NCI-H2029 treated with DMSO at 0.1 percent for 48 hours (cell line): ENCODE measurements at regions not wholly inside any gene's neighbourhood (a gene's known extent, or its start where the extent isn't known, plus 50 kb on each side); places are given as distances from the start of the nearest gene placed in this dataset.
"Not testable (repeated sequence)": the region's sequence is repeated elsewhere in the genome, so short reads cannot be mapped to it uniquely, and the experiment has no call there.

Experiments
- DNase-seq: peaks from one replicate; lab custom pipeline; 2025; lab: John Stamatoyannopoulos, UW

DNA sequence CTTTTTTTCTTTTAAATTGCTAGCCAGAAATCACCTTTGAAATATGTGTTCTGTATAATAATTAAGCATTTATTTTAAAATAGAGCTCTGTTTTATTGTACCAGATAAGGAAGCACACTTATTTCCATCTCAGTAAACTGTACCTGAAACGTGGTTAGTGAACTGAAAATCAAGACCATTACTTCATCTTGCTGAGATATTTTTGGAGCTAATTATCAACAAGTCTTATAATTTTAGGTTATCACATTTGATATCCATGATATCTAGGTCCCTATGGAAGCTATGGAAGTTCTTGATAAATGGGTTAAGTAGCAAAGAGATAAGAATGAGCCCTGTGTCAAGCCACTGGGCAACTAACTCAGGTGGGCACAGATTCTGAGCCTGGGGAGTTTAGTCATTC, 187.2 kb downstream of the NFKBIZ start:
- DNase-seq = no peak

DNA sequence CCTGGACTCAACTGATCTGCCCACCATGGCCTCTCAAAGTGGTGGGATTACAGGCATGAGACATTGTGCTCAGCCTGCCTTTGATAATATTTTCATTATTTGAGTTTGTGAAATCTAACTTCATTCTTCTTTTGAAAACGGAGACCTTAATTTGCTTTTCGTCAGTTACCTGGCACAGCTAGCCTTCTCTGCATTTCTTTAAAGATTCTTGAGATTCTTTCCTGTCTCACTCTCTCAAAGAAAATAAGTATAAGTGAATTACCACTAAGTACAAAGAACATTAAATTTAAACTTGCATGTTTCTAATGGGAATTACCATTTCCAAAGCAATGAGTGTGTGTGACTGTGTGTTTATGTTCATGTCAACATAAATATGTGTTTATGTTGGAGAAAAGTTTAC, 187.9 kb downstream of the NFKBIZ start:
- no peak for DNase-seq

- no peak for DNase-seq
These were observed 188.5 kb downstream of the NFKBIZ start for GRCh38 chr3:102037791-102038190.

GRCh38 chr3:102038477-102039142, 189.3 kb downstream of the NFKBIZ start:
- DNase-seq = no peak

DNA sequence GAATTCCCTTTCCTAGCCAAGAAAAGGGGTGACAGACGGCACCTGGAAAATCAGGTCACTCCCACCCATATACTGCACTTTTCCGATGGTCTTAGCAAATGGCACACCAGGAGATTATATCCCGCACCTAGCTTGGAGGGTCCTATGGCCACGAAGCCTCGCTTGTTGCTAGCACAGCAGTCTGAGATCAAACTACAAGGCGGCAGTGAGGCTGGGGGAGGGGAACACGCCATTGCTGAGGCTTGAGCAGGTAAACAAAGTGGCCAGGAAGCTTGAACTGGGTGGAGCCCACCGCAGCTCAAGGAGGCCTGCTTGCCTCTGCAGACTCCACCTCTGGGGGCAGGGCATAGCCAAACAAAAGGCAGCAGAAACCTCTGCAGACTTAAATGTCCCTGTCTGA, 190.8 kb downstream of the NFKBIZ start:
- not testable (repeated sequence) for DNase-seq

GRCh38 chr3:102053375-102053989, 204.2 kb downstream of the NFKBIZ start:
- DNase-seq = no peak

GRCh38 chr3:102054543-102055080, 205.3 kb downstream of the NFKBIZ start:
- no peak for DNase-seq

- DNase-seq = no peak
These were observed 208.6 kb downstream of the NFKBIZ start for GRCh38 chr3:102057781-102058421.

DNA sequence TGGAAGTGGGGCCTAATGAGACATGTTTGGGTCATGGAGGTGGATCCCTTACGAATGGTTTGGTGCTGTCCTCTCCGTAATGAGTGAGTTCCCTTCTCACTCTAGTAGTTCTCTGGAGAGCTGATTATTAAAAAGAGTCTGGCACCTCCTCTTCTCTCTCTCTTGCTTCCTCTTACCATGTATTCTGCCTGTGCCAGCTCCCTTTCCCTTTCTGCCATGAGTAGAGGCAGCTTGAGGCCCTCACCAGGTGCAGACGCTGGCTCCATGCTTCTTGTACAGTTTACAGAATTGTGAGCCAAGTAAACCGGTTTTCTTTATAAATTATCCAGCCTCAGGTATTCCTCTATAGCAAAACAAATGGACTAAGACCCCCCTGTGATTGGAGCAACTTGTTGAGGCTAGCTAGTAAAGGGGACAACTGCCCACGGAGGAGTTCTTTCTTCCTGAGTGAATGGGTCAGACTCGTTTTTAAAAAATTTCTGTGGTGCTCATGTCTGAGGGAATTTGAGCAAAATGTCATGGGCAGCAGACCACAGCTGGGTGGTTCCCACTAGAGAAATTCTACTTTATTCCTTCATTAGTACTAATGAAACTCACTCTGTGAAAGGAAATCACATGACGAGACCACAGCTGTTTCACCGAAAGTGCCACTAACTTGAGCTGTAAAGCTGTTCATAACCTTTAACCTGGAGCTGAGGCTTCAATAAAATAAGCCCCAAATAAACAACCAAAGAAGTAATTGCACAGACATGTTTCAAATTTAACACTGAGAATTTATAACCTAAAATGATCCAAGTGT, 210.0 kb downstream of the NFKBIZ start:
- DNase-seq = no peak

- DNase-seq = no peak
These were observed 211.5 kb downstream of the NFKBIZ start for GRCh38 chr3:102060814-102061213.

DNA sequence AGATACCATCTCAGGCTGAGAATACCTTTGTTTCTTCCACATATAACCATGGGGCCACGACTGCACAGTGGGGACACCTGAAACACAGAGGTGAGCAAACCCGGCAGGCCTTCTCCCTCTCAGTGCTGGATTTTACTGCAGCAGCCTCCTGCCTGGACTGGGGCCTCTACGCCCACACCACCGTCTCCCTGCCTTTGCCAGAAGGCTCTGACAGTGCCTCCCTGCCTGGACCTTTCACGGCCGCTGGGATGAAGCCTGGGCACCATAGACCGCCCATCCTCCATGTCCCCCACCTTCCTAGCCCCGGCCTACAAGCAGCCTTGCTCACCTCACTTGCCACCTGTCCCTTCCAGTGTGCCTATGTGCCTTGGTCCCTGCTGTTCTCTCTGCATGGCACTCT, 214.3 kb downstream of the NFKBIZ start:
- no peak for DNase-seq

DNA sequence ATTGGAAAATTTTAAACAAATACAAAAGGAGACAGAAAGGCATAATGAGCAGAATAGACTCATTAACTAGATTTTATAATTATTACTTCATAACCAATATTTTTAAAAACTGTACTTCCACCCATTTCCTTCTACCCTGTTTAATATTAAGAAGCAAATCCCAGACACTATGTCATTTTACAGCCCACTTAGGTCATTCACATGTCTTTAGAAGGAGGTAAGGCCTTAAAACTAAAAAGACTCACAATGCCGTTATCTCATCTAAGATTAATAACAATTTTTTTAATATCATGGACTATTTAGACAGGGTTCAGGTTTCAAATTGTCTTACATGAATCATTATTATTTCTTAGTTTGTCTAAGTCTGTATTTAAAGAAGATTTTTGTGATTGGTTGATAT, 217.2 kb downstream of the NFKBIZ start:
- DNase-seq = no peak

GRCh38 chr3:102068327-102068726, 219.0 kb downstream of the NFKBIZ start:
- DNase-seq = no peak

DNA sequence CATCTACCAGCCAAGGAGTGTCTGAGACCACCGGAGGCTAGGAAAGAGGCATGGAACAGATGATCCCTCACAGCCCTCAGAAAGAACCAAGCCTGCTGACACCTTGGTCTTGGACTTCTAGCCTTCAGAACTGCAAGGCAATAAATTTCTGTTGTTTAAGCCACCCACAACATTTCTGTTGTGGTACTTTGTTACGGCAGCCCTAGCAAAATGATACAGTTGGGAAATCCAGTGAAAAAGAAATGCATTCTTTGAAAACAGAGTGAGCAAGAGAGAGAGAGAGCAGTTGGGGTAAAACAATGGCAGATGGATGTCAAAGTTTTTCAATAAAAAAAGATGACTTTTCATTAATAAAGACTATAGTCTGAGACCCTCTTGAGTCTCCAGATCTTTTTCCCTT, 219.4 kb downstream of the NFKBIZ start:
- DNase-seq = no peak

DNA sequence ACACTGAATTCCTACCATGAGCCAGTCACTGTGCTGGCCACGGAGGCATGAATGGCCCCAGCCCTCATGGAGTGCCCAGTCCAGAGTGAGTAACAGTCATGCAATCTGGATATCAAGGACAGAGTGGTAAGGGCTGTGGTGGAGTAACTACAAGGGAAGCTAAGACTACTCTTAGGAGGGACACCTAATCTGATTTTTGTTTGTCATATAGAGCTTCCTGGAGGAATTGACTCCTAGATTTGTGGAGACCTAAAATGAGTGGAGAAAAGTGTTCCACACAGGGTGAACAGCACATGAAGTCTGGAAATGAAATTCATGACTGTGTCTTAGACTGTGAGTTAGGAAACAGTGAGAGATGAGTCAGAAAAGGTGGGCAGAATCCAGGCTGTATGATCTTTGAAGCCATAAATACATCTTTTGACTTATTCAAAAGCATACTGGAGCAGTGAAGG, 219.9 kb downstream of the NFKBIZ start:
- no peak for DNase-seq

DNA sequence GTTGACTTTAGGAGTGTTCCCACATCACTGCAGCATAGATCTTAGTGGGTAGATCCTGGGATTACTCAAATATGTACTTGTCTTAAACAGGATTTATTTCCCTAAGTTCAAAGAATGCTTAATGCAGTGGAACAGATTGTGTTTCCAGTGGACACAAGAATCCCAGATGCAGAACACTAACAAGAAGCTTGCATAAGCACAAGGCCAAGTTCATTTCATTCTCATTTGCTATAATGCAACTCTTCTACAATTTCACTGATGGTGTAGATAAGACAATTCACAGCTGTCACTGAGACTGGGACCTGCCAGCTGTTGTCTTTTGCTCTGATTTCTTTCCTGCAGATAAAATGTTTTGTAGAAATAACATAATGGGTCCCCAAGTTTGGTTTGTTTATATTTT, 225.6 kb downstream of the NFKBIZ start:
- DNase-seq = no peak

DNA sequence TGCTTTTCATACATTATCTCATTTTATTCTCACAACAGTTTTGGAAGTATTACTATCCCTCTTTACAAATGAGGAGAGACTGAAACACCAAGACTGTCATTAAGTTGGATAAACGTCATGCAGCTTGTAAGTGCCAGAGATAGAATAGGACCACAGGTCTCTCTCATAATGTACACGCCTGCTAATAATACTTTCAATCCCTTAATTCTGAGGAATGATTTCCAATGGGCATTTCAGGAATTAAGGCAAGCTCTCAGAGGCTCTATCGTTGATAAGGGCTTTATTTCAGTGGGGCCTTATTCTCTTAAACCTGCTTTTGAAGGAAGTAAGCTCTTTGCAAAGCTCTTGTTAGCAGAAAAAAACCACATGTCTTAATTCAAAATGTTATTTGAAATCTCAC, 229.1 kb downstream of the NFKBIZ start:
- no peak for DNase-seq

DNA sequence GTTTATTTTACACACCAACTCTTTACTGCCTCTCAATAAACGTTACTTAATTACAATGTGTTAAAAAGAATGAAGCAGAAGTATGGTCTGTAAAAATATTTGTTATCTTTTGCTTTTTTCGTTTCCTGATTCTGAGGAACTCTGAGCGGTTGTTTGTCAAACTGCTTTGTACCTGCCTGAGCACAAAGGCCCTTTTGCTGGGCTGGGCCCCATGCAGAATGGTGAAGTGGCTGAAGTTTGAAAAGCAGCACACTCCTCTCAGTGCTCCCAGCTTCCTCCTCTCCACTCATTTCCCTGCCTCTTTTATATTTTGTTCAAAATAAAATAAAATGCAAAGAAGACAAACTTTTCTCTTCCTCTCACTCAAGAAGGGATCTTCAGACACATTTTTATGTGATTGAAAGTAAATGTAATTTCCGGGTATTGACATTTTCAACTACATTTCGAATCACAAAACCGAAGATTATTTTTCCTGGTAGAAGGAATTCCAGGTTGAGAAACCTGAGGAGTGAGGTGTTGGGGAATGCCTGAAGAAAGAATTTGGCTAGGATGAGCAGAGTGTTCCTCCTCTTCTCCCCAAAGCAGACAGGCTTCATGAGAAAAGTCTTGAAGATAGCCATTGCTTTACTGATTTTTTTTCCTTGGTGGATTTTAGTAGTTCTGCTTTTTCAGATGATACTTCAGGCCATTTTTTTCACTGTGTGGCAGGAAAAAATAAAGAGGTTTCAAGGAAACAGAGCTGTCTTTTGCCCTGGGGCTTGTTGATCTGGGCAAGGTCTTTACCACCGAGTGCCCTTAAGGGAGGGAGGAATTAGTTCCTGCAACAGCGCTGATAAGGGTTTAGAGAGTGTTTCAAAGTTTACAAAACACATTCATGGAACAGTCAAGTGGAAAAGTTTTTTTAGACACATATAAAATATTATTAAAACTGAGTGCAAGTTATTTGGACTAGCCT, 229.8 kb downstream of the NFKBIZ start:
- DNase-seq = no peak

DNA sequence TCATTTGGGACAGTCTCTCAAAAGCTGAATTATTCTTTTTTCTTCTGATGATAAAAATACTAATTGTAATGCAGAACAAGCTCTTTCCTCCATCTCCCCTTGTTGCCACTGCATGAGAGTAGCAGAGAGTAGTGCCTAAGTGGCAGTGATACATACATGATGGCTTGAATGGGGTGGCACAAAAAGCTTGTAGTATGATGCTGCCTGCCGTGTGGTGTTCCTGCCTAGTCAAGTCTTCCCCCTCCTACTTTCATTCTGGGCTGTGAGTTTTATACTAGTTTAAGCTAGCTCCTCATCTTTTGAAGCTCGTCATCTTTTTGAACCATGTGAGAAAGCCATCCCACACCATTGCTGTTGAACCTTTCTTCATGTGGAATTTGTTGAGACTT, 230.5 kb downstream of the NFKBIZ start:
- DNase-seq = no peak

DNA sequence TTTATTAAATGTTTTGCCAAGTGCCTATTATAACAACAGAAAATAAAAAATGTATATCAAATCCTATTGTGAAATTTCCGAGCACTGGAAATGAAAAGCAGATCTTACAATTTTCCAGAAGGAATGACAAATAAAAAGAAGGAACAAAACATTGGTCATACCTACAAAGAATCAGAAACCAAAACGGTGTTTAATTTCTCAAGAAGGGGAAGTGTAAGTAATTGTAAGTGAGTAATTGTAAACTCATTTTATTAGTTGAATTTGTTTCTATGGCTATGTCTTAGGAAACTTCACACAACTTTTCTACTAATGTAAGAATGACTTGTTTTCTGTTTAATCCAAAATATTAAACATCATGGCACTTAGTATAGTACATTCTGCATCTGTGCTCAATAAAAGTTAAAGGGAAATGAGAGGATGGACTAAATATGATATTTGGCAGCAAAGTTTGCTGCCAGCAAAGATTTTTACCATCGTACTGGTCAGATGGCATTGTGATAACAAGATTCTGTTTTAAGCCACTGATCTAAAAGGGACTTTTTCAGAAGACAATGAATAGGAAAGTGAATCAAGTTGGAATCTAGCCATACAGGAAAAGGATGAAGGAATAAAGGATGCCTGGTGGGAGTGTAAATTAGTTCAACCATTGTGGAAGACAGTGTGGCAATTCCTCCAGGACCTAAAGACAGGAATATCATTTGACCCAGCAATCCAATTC, 232.4 kb downstream of the NFKBIZ start:
- no peak for DNase-seq

DNA sequence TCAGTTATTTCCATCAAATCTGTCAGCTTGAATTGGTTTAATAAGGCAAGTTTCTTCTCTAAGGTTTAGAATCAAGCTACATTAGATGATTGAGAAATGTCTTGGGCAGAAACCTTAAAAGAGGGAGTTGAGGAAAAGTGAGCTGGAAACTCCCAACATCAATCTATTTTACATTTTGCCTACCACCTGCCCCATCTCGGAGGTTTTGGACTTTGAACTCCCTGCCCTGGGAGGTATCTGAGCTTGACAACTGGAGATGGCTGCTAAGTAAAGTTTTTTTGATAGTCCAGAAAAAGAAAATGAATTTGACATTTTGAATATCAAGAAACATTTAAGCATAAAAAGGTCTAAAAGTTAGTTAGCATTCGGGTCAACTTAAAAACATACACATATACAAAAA, 234.2 kb downstream of the NFKBIZ start:
- DNase-seq = no peak
